ENCODE measurements at regions not wholly inside any gene's neighbourhood (a gene's known extent, or its start where the extent isn't known, plus 50 kb on each side); places are given as distances from the start of the nearest gene placed in this dataset.

- TF ChIP-seq BORCS8-MEF2B (CRISPR knock-in tag; IDR thresholded peaks at IDR 0.05) (no peak), KAT2B (IDR thresholded peaks at IDR 0.05; ENCODE audit: borderline replicate concordance, low read depth, low read length) (no peak), ZNF282 (IDR thresholded peaks at IDR 0.05; ENCODE audit: partially characterized antibody) (no peak), ZNF598 (CRISPR knock-in tag; IDR thresholded peaks at IDR 0.05; ENCODE audit: borderline replicate concordance) (no peak), ZNF839 (CRISPR knock-in tag; IDR thresholded peaks at IDR 0.05; ENCODE audit: borderline replicate concordance) (no peak), SRY (CRISPR knock-in tag; IDR thresholded peaks at IDR 0.05) (no peak), NR3C1 (CRISPR knock-in tag; IDR thresholded peaks at IDR 0.05) (no peak), GATAD2A (CRISPR knock-in tag; IDR thresholded peaks at IDR 0.05) (0 out of 2 replicates have a peak, but pooled peaks have one; percentile 15), ZFP82 (CRISPR knock-in tag; IDR thresholded peaks at IDR 0.05; ENCODE audit: borderline replicate concordance) (no peak), TCF12 (IDR thresholded peaks at IDR 0.05) (no peak), TCF12 (CRISPR knock-in tag; IDR thresholded peaks at IDR 0.05) (no peak), XBP1 (CRISPR knock-in tag; IDR thresholded peaks at IDR 0.05) (no peak), ARHGAP35 (CRISPR knock-in tag; IDR thresholded peaks at IDR 0.05; ENCODE audit: borderline replicate concordance) (no peak), ZSCAN20 (CRISPR knock-in tag; IDR thresholded peaks at IDR 0.05; ENCODE audit: borderline replicate concordance) (no peak), SMAD9 (CRISPR knock-in tag; IDR thresholded peaks at IDR 0.05) (no peak), MIER2 (CRISPR knock-in tag; IDR thresholded peaks at IDR 0.05) (no peak), SKIL (CRISPR knock-in tag; IDR thresholded peaks at IDR 0.05; ENCODE audit: borderline replicate concordance) (peak; percentile 74; the same call in 1 of the 2 replicates), MAFG (CRISPR knock-in tag; IDR thresholded peaks at IDR 0.05) (no peak), KDM5B (CRISPR knock-in tag; IDR thresholded peaks at IDR 0.05; ENCODE audit: borderline replicate concordance) (no peak), JDP2 (CRISPR knock-in tag; IDR thresholded peaks at IDR 0.05; ENCODE audit: borderline replicate concordance) (no peak), HDAC6 (IDR thresholded peaks at IDR 0.05; ENCODE audit: low read depth, low read length) (no peak), STAT6 (CRISPR knock-in tag; IDR thresholded peaks at IDR 0.05; ENCODE audit: borderline replicate concordance) (no peak), ZNF629 (CRISPR knock-in tag; conservative IDR thresholded peaks at IDR 0.05) (no peak), PRDM10 (CRISPR knock-in tag; IDR thresholded peaks at IDR 0.05; ENCODE audit: low read depth) (no peak)
Observed at GRCh38 chr2:19580830-19581229, 222.4 kb upstream of the OSR1 start (continued).

Measured in HepG2 (cell line).